IMR-90 (cell line): ENCODE measurements at regions not wholly inside any gene's neighbourhood (a gene's known extent, or its start where the extent isn't known, plus 50 kb on each side); places are given as distances from the start of the nearest gene placed in this dataset.

Experiments used
- ATAC-seq: fragments of 200-7000 bp; cut with Tn5 transposase; 2 replicates; pipeline ENCODE4 v1.9.1; 2020; ENCODE audit warnings: low read depth, mild to moderate bottlenecking, moderate library complexity
- BruUV-seq: library from RNA; stranded (reverse); fragments of 400-500 nt; replicated peaks from 2 replicates; lab custom pipeline; 2021; lab: Mats Ljungman, UMichigan
- CTCF ChIA-PET: fragments of 300-600 bp; formaldehyde crosslinking; extraction: SDS; loops from one replicate; lab custom pipeline; 2021; ENCODE audit warnings: antibody characterized with exemption; lab: Yijun Ruan, JAX
- POLR2A ChIA-PET: fragments of 300-600 bp; sonication (Branson Sonifier 250); formaldehyde crosslinking; loops from one replicate; lab custom pipeline; 2022; ENCODE audit warnings: antibody characterized with exemption; ENCODE audit not compliant: unreplicated experiment; lab: Charles Lee
- DNase-seq: peaks from one replicate; pipeline ENCODE4 v3.0.0; 2013
- H2AFZ ChIP-seq: replicated peaks from 2 replicates; pipeline ENCODE3; 2013; ENCODE audit warnings: low read length, mild to moderate bottlenecking; ENCODE audit not compliant: poor library complexity
- H2AK5ac ChIP-seq: 2 replicates; pipeline ENCODE4 v1.6.1; 2013; ENCODE audit warnings: low read depth, low read length, inconsistent platforms
- H2AK9ac ChIP-seq: replicated peaks from 2 replicates; pipeline ENCODE3; 2013; ENCODE audit warnings: mild to moderate bottlenecking, low read depth, low read length, moderate library complexity; ENCODE audit not compliant: poor library complexity
- H2BK120ac ChIP-seq: 2 replicates; pipeline ENCODE4 v1.6.1; 2013; ENCODE audit warnings: low read depth, low read length, inconsistent platforms
- H2BK15ac ChIP-seq: 3 replicates; pipeline ENCODE4 v1.6.1; 2013; ENCODE audit warnings: low read depth, low read length, inconsistent platforms
- H2BK20ac ChIP-seq: 2 replicates; pipeline ENCODE4 v1.6.1; 2013; ENCODE audit warnings: low read depth, mild to moderate bottlenecking, inconsistent platforms, low read length, moderate library complexity
- H2BK5ac ChIP-seq: 2 replicates; pipeline ENCODE4 v1.6.1; 2013; ENCODE audit warnings: mild to moderate bottlenecking, low read depth, low read length, inconsistent platforms; ENCODE audit not compliant: poor library complexity, severe bottlenecking
- H3K14ac ChIP-seq: replicated peaks from 2 replicates; pipeline ENCODE4 v1.6.1; 2013; ENCODE audit warnings: low read depth, low read length, inconsistent platforms
- H3K18ac ChIP-seq: 2 replicates; pipeline ENCODE4 v1.6.1; 2013; ENCODE audit warnings: low read depth, low read length, control low read depth
- H3K23ac ChIP-seq: 2 replicates; pipeline ENCODE4 v1.6.1; 2013; ENCODE audit warnings: low read depth, low read length, inconsistent platforms
- H3K27ac ChIP-seq: 2 replicates; pipeline ENCODE4 v1.5.1; 2013; ENCODE audit warnings: mild to moderate bottlenecking, control low read depth, low read length; ENCODE audit not compliant: insufficient read depth
- H3K27me3 ChIP-seq: 2 replicates; pipeline ENCODE4 v1.6.1; 2013; ENCODE audit warnings: low read length; ENCODE audit not compliant: control insufficient read depth, insufficient read depth
- H3K36me3 ChIP-seq: 2 replicates; pipeline ENCODE4 v1.6.1; 2013; ENCODE audit warnings: low read length, mixed read lengths; ENCODE audit not compliant: control insufficient read depth, insufficient read depth
- H3K4ac ChIP-seq: 2 replicates; pipeline ENCODE4 v1.6.1; 2013; ENCODE audit warnings: low read depth, low read length, inconsistent platforms
- H3K4me1 ChIP-seq: 2 replicates; pipeline ENCODE4 v1.6.1; 2013; ENCODE audit warnings: low read length, mixed read lengths; ENCODE audit not compliant: control insufficient read depth, insufficient read depth
- H3K4me2 ChIP-seq: 2 replicates; pipeline ENCODE4 v1.6.1; 2013; ENCODE audit warnings: low read depth, mild to moderate bottlenecking, control low read depth, low read length, moderate library complexity
- H3K4me3 ChIP-seq: 2 replicates; pipeline ENCODE4 v1.5.1; 2013; ENCODE audit warnings: low read depth, mild to moderate bottlenecking, control low read depth, low read length, moderate library complexity; ENCODE audit not compliant: insufficient read depth
- H3K56ac ChIP-seq: 2 replicates; pipeline ENCODE4 v1.6.1; 2013; ENCODE audit warnings: low read length, inconsistent platforms; ENCODE audit not compliant: insufficient read depth; ENCODE audit errors: extremely low read depth
- H3K79me1 ChIP-seq, 2 experiments: 2 replicates each; pipeline ENCODE4 v1.6.1; 2013; ENCODE audit warnings: low read length in 2 of 2, inconsistent platforms in 1 of 2, low read depth in 1 of 2
- H3K9ac ChIP-seq: 2 replicates; pipeline ENCODE4 v1.6.1; 2013; ENCODE audit warnings: low read depth, low read length, control low read depth
- H3K9me1 ChIP-seq: 2 replicates; pipeline ENCODE4 v1.6.1; 2013; ENCODE audit warnings: low read length, inconsistent platforms; ENCODE audit not compliant: insufficient read depth
- H3K9me3 ChIP-seq: 2 replicates; pipeline ENCODE4 v1.6.1; 2013; ENCODE audit warnings: low read length; ENCODE audit not compliant: control insufficient read depth, insufficient read depth
- H4K20me1 ChIP-seq: 2 replicates; pipeline ENCODE4 v1.6.1; 2013; ENCODE audit warnings: low read length, inconsistent platforms; ENCODE audit not compliant: insufficient read depth
- H4K5ac ChIP-seq: 2 replicates; pipeline ENCODE4 v1.6.1; 2013; ENCODE audit warnings: mild to moderate bottlenecking, low read depth, low read length, control low read depth
- H4K8ac ChIP-seq, 2 experiments: 2 replicates each; pipeline ENCODE4 v1.6.1; 2013; ENCODE audit warnings: low read depth in 2 of 2, low read length in 2 of 2, control low read depth in 1 of 2, inconsistent platforms in 1 of 2
- H4K91ac ChIP-seq: 2 replicates; pipeline ENCODE4 v1.6.1; 2013; ENCODE audit warnings: low read depth, low read length, inconsistent platforms; ENCODE audit not compliant: insufficient read depth
- BHLHE40 ChIP-seq: fragments of 150-350 bp; IDR thresholded peaks from 2 replicates; pipeline ENCODE4 v1.6.1; 2016; ENCODE audit warnings: mild to moderate bottlenecking, low read depth, low read length
- CEBPB ChIP-seq: IDR thresholded peaks from 2 replicates; pipeline ENCODE4 v1.6.1; 2012; ENCODE audit warnings: low read depth, low read length, improper control_type of control experiment
- CHD1 ChIP-seq: IDR thresholded peaks from 2 replicates; pipeline ENCODE4 v1.6.1; 2012; ENCODE audit warnings: low read depth, low read length, improper control_type of control experiment
- FOS ChIP-seq: fragments of 150-350 bp; IDR thresholded peaks from 2 replicates; pipeline ENCODE4 v1.6.1; 2016; ENCODE audit warnings: low read depth, low read length
- MAFK ChIP-seq: IDR thresholded peaks from 2 replicates; pipeline ENCODE4 v1.6.1; 2012; ENCODE audit warnings: low read depth, low read length, improper control_type of control experiment
- MAZ ChIP-seq: IDR thresholded peaks from 2 replicates; pipeline ENCODE4 v1.6.1; 2012; ENCODE audit warnings: low read depth, mild to moderate bottlenecking, low read length, improper control_type of control experiment, moderate library complexity, borderline replicate concordance
- MXI1 ChIP-seq: IDR thresholded peaks from 2 replicates; pipeline ENCODE4 v1.6.1; 2012; ENCODE audit warnings: low read depth, mild to moderate bottlenecking, low read length, moderate library complexity, borderline replicate concordance
- NFE2L2 ChIP-seq: fragments of 150-350 bp; IDR thresholded peaks from 2 replicates; pipeline ENCODE4 v1.6.1; 2016; ENCODE audit warnings: low read depth, mild to moderate bottlenecking, low read length
- POLR2A ChIP-seq: IDR thresholded peaks from 2 replicates; pipeline ENCODE4 v1.6.1; 2012; ENCODE audit warnings: mild to moderate bottlenecking, low read depth, low read length
- RAD21 ChIP-seq: IDR thresholded peaks from 2 replicates; pipeline ENCODE4 v1.6.1; 2012; ENCODE audit warnings: low read length, improper control_type of control experiment
- RCOR1 ChIP-seq: IDR thresholded peaks from 2 replicates; pipeline ENCODE4 v1.6.1; 2012; ENCODE audit warnings: mild to moderate bottlenecking, low read length, improper control_type of control experiment; ENCODE audit not compliant: insufficient replicate concordance
- RFX5 ChIP-seq: IDR thresholded peaks from 2 replicates; pipeline ENCODE4 v1.8.0; 2012; ENCODE audit warnings: low read depth, mild to moderate bottlenecking, low read length, moderate library complexity
- SMC3 ChIP-seq: fragments of 150-350 bp; IDR thresholded peaks from 2 replicates; pipeline ENCODE4 v1.6.1; 2016; ENCODE audit warnings: low read depth, mild to moderate bottlenecking, antibody characterized with exemption, low read length, moderate library complexity
- WGBS, 2 experiments: methylation state at CpG; one replicate each; pipeline versions ENCODE4 v1.1.5 to v1.1.7; 2013; ENCODE audit warnings: missing lambda C conversion rate in 2 of 2; ENCODE audit not compliant: insufficient read length in 1 of 2; ENCODE audit errors: extremely low coverage in 2 of 2; 5-methylcytosine and 5-hydroxymethylcytosine counted together
- dilution Hi-C: fragments of 300-500 bp; cut with HindIII; formaldehyde crosslinking; loops from one replicate; pipeline ENCODE4 v1.14.3; 2018; ENCODE audit warnings: low sequenced_read_pairs; ENCODE audit not compliant: unreplicated experiment
- in situ Hi-C: fragments of 300-500 bp; cut with MboI; formaldehyde crosslinking; loops from 3 replicates; pipeline ENCODE4 v1.14.3; 2019; ENCODE audit warnings: low sequenced_read_pairs, inconsistent platforms, mixed read lengths
- intact Hi-C: fragments of 100-400 bp; cut with micrococcal nuclease; formaldehyde crosslinking; loops from 2 replicates; pipeline ENCODE4 v1.10.0; 2022
- TF ChIP-seq, protein P1 (sequence below): conservative IDR thresholded peaks from 2 replicates; pipeline ENCODE4 v1.5.1; 2012; ENCODE audit warnings: mild to moderate bottlenecking, low read depth, low read length, improper control_type of control experiment
- TF ChIP-seq, protein P2 (sequence below): fragments of 150-350 bp; IDR thresholded peaks from 2 replicates; pipeline ENCODE4 v1.6.1; 2017; ENCODE audit warnings: mild to moderate bottlenecking, antibody characterized with exemption, low read length, low read depth
- TF ChIP-seq, protein P3 (sequence below): fragments of 150-350 bp; IDR thresholded peaks from 2 replicates; pipeline ENCODE4 v1.6.1; 2016; ENCODE audit warnings: low read depth, mild to moderate bottlenecking, low read length, moderate library complexity, borderline replicate concordance

DNA sequence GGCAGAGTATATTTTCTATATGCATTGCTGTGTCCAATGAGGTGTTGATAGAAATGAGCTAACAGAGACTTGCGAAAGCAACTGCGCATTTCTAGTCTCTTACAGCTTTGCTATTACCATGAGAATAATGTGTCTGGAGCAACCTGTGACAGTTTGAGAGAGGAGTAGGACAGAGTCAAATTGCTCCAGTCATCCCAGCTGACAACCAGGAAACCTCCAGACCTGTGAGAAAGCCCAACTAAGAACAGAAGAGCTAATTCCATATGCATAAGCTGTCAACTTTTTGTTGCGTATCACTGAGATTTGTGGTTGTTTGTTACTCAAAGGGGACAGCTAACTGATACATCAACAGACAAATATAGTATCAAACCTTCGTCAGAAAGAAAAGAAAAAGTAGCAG, 354.1 kb upstream of the LRRC7 start:
- Histone ChIP-seq H4K8ac (no peak overlapping the region), H2BK120ac (no peak overlapping the region), H4K5ac (no peak overlapping the region), H3K4me1 (no peaks in the 10 kb centered on the region), H2BK15ac (no peak overlapping the region), H3K9ac (no peak overlapping the region), H3K27me3 (no peaks in the 10 kb centered on the region), H3K14ac (no peak overlapping the region), H2AK9ac (no peak overlapping the region), H3K56ac (no peak overlapping the region), H2BK20ac (no peak overlapping the region), H3K27ac (no peak overlapping the region), H3K79me1 (no peaks in the 10 kb centered on the region), H3K4me3 (no peak overlapping the region), H4K20me1 (no peaks in the 10 kb centered on the region), H2AFZ (no peak overlapping the region), H3K4me2 (no peak overlapping the region), H2BK5ac (no peak overlapping the region), H3K9me3 (no peaks in the 10 kb centered on the region), H3K36me3 (no peaks in the 10 kb centered on the region), H3K18ac (no peak overlapping the region), H2AK5ac (no peak overlapping the region), H3K9me1 (no peaks in the 10 kb centered on the region), H4K91ac (no peak overlapping the region), H3K23ac (no peak overlapping the region), H3K4ac (no peak overlapping the region)
- ATAC-seq (no peak), DNase-seq (no peak)
- in situ Hi-C loops, result no loop called here
- POLR2A ChIA-PET, result no interaction called here
- no TSS peak for BruUV-seq
- CTCF ChIA-PET, result no interaction called here
- dilution Hi-C loops, result no loop called here
- intact Hi-C loops, result no loop called here
- no peak for TF ChIP-seq MAZ
- TF ChIP-seq RCOR1, result no peak
- TF ChIP-seq CHD1, result no peak
- TF ChIP-seq, protein P1, sequence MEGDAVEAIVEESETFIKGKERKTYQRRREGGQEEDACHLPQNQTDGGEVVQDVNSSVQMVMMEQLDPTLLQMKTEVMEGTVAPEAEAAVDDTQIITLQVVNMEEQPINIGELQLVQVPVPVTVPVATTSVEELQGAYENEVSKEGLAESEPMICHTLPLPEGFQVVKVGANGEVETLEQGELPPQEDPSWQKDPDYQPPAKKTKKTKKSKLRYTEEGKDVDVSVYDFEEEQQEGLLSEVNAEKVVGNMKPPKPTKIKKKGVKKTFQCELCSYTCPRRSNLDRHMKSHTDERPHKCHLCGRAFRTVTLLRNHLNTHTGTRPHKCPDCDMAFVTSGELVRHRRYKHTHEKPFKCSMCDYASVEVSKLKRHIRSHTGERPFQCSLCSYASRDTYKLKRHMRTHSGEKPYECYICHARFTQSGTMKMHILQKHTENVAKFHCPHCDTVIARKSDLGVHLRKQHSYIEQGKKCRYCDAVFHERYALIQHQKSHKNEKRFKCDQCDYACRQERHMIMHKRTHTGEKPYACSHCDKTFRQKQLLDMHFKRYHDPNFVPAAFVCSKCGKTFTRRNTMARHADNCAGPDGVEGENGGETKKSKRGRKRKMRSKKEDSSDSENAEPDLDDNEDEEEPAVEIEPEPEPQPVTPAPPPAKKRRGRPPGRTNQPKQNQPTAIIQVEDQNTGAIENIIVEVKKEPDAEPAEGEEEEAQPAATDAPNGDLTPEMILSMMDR, result no peak
- no peak for TF ChIP-seq MXI1
- TF ChIP-seq POLR2A, result no peak
- no peak for TF ChIP-seq BHLHE40
- TF ChIP-seq FOS, result no peak
- no peak for TF ChIP-seq SMC3
- TF ChIP-seq, protein P2, sequence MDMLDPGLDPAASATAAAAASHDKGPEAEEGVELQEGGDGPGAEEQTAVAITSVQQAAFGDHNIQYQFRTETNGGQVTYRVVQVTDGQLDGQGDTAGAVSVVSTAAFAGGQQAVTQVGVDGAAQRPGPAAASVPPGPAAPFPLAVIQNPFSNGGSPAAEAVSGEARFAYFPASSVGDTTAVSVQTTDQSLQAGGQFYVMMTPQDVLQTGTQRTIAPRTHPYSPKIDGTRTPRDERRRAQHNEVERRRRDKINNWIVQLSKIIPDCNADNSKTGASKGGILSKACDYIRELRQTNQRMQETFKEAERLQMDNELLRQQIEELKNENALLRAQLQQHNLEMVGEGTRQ, result no peak
- TF ChIP-seq MAFK, result no peak
- no peak for TF ChIP-seq NFE2L2
- no peak for TF ChIP-seq RAD21
- no peak for TF ChIP-seq CEBPB
- no peak for TF ChIP-seq RFX5
- TF ChIP-seq, protein P3, sequence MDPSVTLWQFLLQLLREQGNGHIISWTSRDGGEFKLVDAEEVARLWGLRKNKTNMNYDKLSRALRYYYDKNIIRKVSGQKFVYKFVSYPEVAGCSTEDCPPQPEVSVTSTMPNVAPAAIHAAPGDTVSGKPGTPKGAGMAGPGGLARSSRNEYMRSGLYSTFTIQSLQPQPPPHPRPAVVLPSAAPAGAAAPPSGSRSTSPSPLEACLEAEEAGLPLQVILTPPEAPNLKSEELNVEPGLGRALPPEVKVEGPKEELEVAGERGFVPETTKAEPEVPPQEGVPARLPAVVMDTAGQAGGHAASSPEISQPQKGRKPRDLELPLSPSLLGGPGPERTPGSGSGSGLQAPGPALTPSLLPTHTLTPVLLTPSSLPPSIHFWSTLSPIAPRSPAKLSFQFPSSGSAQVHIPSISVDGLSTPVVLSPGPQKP, result no peak
- WGBS, 2 experiments, result no CpG with 5 or more reads among the region's 4 CpGs
